Fibroblast of skin of abdomen (primary cell): ENCODE measurements at regions not wholly inside any gene's neighbourhood (a gene's known extent, or its start where the extent isn't known, plus 50 kb on each side); places are given as distances from the start of the nearest gene placed in this dataset.

Experiments used
- DNase-seq: peaks from one replicate; pipeline ENCODE4 v3.0.0-alpha.2; 2013

DNA sequence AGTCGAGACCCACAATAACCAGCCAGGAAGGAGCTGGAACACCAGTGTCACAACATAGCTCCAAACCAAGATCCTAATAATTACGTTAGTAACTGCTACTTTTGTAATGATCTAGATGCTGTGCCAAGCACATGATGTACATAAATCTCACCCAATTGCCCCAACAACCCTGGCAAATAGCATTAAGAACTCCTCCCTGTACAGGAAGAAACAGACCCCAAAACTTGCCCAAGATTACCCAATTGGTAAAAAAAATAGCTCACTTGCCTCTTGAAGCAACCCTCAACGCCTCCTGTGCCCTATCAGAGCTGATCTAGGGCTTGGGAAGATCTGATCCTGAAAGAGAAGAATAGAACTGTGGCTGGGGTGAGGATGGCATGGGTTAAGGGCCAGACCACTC, 628.7 kb upstream of the AUTS2 start:
- DNase-seq, result no peak

DNA sequence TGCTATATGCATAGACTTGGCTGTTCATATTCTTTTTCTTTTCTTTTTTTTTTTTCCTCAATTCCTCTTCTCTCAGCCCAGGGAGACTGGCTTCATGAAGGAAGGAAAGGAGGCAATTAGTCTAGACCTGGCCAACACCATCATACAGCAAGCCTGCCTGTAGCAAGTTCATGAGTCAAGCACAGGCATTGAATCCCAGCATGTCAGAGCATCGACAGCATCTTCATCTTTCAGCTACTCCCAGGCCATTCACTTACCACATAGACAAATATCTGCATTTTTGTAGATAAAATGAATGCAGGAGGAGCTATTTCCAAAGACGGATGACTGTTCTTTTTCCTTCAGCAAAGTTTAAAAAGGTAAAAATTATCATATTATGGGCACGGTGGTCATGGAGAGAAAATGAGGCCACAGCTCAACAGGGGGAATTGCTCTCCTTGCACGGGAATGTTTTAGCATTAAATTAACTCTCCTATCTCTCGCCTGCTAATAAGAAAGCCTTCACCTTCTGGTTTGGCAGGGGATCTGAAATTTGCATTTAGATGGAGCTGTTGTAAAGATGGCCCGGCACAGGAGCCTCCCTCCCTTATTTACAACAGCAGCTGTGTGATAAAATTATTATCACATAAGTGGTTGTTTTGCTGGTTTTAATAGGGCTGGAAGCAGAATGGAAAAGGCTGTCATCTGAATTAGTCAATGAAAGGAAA, 626.5 kb upstream of the AUTS2 start:
- peak; percentile 35 for DNase-seq

DNA sequence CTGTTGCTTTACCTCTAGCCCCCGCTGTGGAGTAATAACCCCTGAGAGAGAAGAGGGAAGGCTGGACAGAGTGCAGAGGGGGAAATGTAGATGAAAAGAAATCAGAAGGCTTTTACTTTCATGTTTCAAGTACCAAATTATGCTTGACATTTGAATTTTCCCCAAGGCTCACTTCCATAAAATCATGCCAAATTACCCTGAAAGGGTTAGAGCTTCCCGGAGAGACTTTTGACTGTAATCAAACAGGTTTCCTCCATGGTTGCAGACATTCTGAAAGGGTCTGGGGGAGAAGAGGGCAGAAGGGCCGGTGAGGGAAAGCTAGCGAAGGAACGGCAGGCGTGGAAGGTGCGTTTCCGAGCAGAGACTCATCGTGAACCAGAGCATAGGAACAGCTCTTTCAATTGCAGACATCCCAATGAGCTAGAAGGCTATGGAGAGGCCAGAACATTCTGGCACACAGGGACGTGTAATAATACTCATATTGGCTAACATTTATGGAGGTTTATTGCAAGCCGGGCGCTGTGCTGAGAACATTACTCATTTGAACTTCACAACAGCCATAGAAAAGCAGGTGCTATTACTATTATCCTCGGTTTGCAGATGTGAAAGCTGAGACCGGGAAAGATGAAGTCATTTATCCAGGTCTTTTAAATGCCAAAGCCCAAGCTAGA, 620.8 kb upstream of the AUTS2 start:
- no peak for DNase-seq

DNA sequence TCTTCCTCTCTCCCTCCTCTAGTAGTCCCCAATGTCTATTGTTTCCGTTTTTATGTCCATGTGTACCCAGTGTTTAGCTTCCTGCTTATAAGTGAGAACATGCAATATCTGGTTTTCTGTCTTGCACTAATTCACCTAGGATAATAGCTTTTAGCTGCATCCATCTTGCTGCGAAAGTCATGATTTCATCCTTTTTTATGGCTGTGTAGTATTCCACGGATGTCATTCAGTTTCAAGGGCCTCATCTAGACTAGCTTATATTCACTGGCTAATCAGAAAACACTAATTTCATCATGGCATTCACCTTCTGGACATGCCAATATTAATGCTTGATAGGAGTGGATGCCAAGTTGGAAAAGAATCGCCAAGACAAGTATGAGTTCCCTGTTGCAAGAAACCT, 619.6 kb upstream of the AUTS2 start:
- DNase-seq, result no peak

DNA sequence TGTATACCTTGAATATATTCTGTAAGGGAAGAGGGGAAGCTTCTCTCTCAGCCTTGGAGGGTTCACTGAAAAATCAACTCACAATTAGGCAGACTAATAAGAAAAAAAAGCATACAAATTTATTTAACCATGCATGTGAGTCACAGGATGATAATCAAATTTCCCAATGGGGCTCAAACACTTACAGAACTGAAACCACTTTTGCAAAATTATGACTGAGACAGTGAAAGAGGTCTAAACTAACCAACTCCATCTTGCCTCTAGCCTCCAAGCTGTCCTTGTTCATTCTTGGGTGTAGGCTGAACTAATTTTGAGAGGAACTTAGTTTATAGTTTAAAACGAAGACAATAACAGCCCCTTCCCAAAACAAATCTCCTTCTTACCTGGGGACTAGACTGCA, 618.3 kb upstream of the AUTS2 start:
- peak; percentile 54 for DNase-seq

DNA sequence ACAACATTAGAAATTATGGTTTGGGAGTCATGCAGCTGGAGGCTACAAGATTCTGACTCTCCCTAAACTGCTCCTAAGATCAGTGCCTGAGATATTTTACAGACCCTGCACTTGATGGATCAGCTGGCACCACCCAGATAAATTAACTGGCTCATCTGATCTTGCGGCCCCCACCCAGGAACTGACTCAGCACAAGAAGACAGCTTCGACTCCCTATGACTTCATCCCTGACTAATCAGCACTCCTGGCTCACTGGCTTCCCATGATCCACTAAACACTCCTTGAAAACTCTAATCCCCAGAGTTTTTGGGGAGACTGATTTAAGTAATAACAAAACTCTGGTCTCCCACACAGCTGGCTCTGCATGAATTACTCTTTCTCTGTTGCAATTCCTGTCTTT, 617.8 kb upstream of the AUTS2 start:
- DNase-seq, result peak; percentile 75

DNA sequence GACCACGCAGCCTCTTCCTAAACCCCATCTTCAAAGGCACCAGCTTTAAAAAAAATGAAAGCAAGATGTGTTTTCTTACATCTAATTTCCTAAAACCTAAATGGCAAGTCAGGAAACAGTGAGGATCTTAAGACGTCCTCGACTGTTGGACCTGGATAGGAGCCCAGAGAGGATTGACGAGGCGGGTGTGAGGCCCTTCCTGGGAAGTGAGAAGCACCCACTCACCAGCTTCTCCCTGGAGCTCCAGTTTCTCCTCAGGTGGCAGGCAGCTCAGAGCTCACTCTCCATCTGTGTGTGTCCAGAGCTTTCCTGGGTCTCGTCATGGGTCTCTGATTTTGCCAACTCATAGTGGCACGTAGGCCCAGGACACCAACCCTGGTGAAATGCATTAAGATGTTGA, 614.0 kb upstream of the AUTS2 start:
- no peak for DNase-seq

- no peak for DNase-seq
These were observed 603.4 kb upstream of the AUTS2 start for GRCh38 chr7:68994841-68995240.

DNA sequence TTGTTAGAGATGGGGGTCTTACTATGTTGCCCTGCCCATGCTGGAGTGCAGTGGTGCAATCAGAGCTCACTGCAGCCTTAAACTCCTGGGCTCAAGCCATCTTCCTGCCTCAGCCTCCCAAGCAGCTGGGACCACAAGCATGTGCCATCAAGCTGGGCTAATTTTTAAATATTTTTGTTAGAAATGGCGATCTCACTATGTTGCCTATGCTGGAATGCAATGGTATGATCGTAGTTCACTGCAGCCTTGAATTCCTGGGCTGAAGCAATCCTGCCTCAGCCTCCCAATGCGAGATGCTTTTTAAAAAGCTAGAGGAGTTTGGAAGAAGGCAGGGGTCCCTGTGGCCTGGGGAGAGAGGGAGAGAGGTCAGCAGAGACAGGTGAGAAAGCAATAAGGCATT, 600.1 kb upstream of the AUTS2 start:
- DNase-seq, result peak; percentile 37

DNA sequence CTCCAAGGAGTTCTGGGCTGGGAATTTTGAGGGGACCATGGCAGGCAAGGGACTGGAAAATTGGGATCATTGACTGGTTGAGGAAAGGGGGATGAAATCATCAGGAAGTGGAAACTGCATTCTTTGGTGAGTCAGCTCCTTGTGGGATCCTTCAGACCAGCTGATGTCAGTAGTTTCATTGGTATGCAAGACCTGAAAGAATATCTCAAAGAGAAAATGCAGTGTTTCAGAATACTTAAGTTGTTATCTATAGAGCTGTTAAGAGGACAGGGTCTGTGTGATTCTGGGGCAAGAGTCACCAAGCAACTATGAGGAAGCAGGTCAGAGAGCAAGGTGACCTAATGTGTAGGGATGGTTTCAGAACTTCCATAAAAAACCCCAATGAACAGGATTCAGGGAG, 595.9 kb upstream of the AUTS2 start:
- DNase-seq, result peak; percentile 88

DNA sequence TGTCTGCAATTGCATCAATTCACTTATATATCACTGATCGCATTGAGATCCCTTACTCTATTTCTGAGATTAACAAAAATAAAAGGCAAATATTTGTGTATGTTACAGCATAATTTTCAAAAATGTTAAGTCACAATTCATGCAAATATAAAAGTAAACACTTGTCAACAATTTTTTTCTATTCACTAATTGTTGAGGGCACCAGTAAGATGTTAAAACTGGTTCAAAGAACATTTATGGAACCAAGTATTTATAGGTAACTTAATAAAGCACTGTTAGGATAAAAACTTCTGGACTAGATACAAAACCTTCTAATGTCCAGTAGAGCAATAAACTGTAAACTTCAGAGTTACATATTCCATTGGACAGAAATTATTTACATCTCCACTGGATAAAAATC, 586.1 kb upstream of the AUTS2 start:
- no peak for DNase-seq

- no peak for DNase-seq
These were observed 581.1 kb upstream of the AUTS2 start for GRCh38 chr7:69017208-69017607.

GRCh38 chr7:69018200-69018599, 580.1 kb upstream of the AUTS2 start:
- DNase-seq, result no peak

- no peak for DNase-seq
These were observed 578.8 kb upstream of the AUTS2 start for GRCh38 chr7:69019437-69019836.

DNA sequence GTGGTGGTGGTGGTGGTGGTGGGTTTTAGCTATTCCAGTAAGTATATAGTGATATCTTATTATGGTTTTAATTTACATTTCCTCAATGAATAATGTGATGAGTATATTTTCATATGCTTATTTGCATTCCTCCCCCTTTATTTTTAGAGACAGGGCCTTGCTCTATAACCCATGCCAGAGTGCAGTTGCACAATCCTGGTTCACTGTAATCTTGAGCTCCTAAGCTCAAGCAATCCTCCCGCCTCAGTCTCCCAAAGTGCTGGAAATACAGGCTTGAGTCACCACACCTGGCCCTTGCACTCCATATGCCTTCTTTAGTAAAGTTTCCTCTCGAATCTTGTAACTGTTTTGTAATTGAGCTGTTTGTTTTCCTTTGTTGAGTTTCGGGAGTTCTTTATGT, 577.7 kb upstream of the AUTS2 start:
- DNase-seq, result no peak

DNA sequence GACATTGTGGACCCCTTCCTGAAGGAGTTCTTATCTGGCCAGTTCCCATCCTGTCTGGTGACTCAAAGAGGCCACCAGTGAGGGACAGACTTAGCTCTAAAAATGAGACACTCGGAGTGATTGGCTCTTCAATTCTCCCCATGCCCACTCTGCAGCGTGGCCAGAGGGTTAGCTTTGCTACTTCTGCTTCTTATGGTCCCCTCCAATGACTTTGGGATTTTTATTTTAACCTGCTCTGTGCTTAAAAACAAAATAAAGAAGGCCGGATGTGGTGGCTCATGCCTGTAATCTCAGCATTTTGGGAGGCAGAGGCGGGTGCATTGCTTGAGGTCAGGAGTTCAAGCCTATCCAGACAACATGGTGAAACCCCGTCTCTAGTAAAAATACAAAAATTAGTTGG, 573.0 kb upstream of the AUTS2 start:
- no peak for DNase-seq

GRCh38 chr7:69032848-69033247, 565.4 kb upstream of the AUTS2 start:
- DNase-seq, result no peak

GRCh38 chr7:69035826-69036225, 562.4 kb upstream of the AUTS2 start:
- no peak for DNase-seq

- no peak for DNase-seq
These were observed 562.0 kb upstream of the AUTS2 start for GRCh38 chr7:69036301-69036700.

GRCh38 chr7:69038915-69039314, 559.4 kb upstream of the AUTS2 start:
- no peak for DNase-seq

DNA sequence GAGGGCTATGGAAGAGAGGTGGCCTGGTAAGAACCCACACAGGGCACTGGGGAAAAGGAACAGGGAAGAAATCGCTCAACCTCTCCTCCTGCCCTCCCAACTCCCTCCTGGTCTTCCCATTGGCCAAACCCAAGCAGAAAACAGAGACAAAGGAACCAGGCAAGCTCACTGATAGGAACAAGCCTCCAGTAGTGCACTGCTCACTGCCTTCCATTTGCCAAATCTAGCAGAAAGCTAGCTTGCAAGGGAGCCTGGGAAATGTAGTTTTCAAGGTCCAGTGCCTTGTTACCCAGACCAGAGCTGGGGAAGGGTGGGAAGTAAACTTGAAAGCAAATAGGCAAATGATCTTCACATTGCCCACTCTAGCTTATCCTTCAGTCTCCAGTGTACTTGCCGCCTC, 556.1 kb upstream of the AUTS2 start:
- no peak for DNase-seq

- peak; percentile 38 for DNase-seq
These were observed 551.0 kb upstream of the AUTS2 start for GRCh38 chr7:69047151-69047754.

DNA sequence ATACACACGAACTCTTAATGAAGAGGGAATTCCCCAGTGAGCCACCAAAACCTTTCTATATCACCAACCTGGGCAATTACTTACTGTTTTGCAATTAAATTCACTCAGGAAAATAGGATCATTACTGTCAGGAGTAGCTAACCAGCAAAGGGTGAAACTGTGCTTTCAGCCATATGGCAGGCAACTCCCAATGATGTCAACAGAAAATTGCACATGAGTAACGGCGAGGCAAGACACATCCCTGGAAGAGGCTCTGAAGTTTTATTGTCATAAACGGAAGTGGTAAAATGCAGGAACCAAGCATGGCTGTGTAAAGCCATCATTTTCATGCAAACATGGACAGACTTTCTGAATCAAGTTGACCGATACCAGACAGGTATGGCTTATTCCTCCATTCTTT, 548.9 kb upstream of the AUTS2 start:
- DNase-seq, result peak; percentile 61

GRCh38 chr7:69052447-69052846, 545.8 kb upstream of the AUTS2 start:
- DNase-seq, result no peak
